Activated CD4-positive, alpha-beta T cell treated with anti-CD3 and anti-CD28 coated beads, Interleukin-2, Interleukin-6, amounts not matched to agents 100 ng/mL and 50 ng/mL, durations not matched to agents 16 hours and 8 hours (primary cell): ENCODE measurements at regions not wholly inside any gene's neighbourhood (a gene's known extent, or its start where the extent isn't known, plus 50 kb on each side); places are given as distances from the start of the nearest gene placed in this dataset.
"Not testable (repeated sequence)": the region's sequence is repeated elsewhere in the genome, so short reads cannot be mapped to it uniquely, and the experiment has no call there.

Experiments used
- DNase-seq: peaks from one replicate; pipeline ENCODE4 v3.0.0-alpha.2; 2020

- DNase-seq: no peak
These were observed 51.3 kb upstream of the CADPS start for GRCh38 chr3:62926494-62926893.

GRCh38 chr3:62928256-62928655, 53.0 kb upstream of the CADPS start:
- DNase-seq: no peak

- no peak for DNase-seq
These were observed 54.6 kb upstream of the CADPS start for GRCh38 chr3:62929771-62930170.

- DNase-seq: no peak
These were observed 60.6 kb upstream of the CADPS start for GRCh38 chr3:62935793-62936192.

GRCh38 chr3:62936626-62937254, 61.5 kb upstream of the CADPS start:
- no peak for DNase-seq

- no peak for DNase-seq
These were observed 63.4 kb upstream of the CADPS start for GRCh38 chr3:62938583-62938982.

- DNase-seq: no peak
These were observed 64.5 kb upstream of the CADPS start for GRCh38 chr3:62939707-62940106.

GRCh38 chr3:62940771-62941563, 65.8 kb upstream of the CADPS start:
- DNase-seq: no peak

- DNase-seq: no peak
These were observed 67.0 kb upstream of the CADPS start for GRCh38 chr3:62942227-62942626.

GRCh38 chr3:62942764-62943163, 67.5 kb upstream of the CADPS start:
- no peak for DNase-seq

GRCh38 chr3:62948921-62949320, 73.7 kb upstream of the CADPS start:
- DNase-seq: no peak

GRCh38 chr3:62950210-62950609, 75.0 kb upstream of the CADPS start:
- DNase-seq: no peak

- no peak for DNase-seq
These were observed 75.9 kb upstream of the CADPS start for GRCh38 chr3:62951037-62951613.

- DNase-seq: not testable (repeated sequence)
These were observed 76.7 kb upstream of the CADPS start for GRCh38 chr3:62951880-62952279.

- DNase-seq: no peak
These were observed 79.4 kb upstream of the CADPS start for GRCh38 chr3:62954580-62954979.

GRCh38 chr3:62955126-62955525, 79.9 kb upstream of the CADPS start:
- DNase-seq: no peak

- no peak for DNase-seq
These were observed 81.2 kb upstream of the CADPS start for GRCh38 chr3:62956411-62956810.

- no peak for DNase-seq
These were observed 86.8 kb upstream of the CADPS start for GRCh38 chr3:62961874-62962556.

- DNase-seq: no peak
These were observed 87.5 kb upstream of the CADPS start for GRCh38 chr3:62962714-62963113.

- no peak for DNase-seq
These were observed 90.1 kb upstream of the CADPS start for GRCh38 chr3:62965311-62965710.

- no peak for DNase-seq
These were observed 92.9 kb upstream of the CADPS start for GRCh38 chr3:62968128-62968527.

- no peak for DNase-seq
These were observed 95.4 kb upstream of the CADPS start for GRCh38 chr3:62970648-62971047.

GRCh38 chr3:62975566-62975965, 100.3 kb upstream of the CADPS start:
- no peak for DNase-seq

- DNase-seq: no peak
These were observed 106.7 kb upstream of the CADPS start for GRCh38 chr3:62981962-62982361.
